ENCODE measurements at regions not wholly inside any gene's neighbourhood (a gene's known extent, or its start where the extent isn't known, plus 50 kb on each side); places are given as distances from the start of the nearest gene placed in this dataset.
A peak's percentile ranks its signal among the peaks of the same experiment; 100 is the strongest.

- TF ChIP-seq POLR2AphosphoS5 (IDR thresholded peaks at IDR 0.05) = no peak
- TF ChIP-seq POLR2A (IDR thresholded peaks at IDR 0.05) = no peak
- TF ChIP-seq EP300 (IDR thresholded peaks at IDR 0.05) = no peak
- TF ChIP-seq, protein P1, sequence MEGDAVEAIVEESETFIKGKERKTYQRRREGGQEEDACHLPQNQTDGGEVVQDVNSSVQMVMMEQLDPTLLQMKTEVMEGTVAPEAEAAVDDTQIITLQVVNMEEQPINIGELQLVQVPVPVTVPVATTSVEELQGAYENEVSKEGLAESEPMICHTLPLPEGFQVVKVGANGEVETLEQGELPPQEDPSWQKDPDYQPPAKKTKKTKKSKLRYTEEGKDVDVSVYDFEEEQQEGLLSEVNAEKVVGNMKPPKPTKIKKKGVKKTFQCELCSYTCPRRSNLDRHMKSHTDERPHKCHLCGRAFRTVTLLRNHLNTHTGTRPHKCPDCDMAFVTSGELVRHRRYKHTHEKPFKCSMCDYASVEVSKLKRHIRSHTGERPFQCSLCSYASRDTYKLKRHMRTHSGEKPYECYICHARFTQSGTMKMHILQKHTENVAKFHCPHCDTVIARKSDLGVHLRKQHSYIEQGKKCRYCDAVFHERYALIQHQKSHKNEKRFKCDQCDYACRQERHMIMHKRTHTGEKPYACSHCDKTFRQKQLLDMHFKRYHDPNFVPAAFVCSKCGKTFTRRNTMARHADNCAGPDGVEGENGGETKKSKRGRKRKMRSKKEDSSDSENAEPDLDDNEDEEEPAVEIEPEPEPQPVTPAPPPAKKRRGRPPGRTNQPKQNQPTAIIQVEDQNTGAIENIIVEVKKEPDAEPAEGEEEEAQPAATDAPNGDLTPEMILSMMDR (IDR thresholded peaks at IDR 0.05) = no peak
- no peak for DNase-seq
- 91 to 93% methylated on average over 4 of the region's 4 CpGs for WGBS, 2 donors
- Histone ChIP-seq H3K9me3 (no peaks in the 10 kb centered on the region), H3K4me1 (no peaks in the 10 kb centered on the region), H3K4me3 (no peak overlapping the region), H3K27me3 (no peaks in the 10 kb centered on the region), H3K36me3 (no peaks in the 10 kb centered on the region), H3K27ac (no peak overlapping the region)
- intact Hi-C loops (cut with DNase I) = no loop called here
These were observed 157.1 kb downstream of the TLE1 start for GRCh38 chr9:81532251-81532650.

DNA sequence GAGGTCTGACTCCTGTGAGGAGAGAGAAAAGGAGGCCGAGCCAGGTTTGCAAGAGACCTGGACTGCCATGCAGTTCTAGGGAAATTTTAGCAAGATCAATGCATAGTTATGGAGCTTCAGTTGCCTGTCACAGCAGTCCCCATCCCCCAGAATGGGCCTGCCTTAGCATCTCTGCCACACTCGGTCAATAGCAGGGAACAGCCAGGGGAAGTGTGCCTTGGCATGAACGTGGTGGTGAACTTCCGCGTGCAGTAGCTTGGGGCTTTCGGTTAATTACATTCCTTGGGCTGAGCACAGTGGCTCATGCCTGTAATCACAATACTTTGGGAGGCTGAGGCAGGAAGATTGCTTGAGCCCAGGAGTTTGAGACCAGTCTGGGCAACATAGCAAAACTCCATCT, 157.8 kb downstream of the TLE1 start:
- TF ChIP-seq POLR2A (IDR thresholded peaks at IDR 0.05) = no peak
- TF ChIP-seq, protein P1 (IDR thresholded peaks at IDR 0.05) = no peak
- no peak for TF ChIP-seq EP300 (IDR thresholded peaks at IDR 0.05)
- TF ChIP-seq POLR2AphosphoS5 (IDR thresholded peaks at IDR 0.05) = no peak
- Histone ChIP-seq H3K27me3 (no peaks in the 10 kb centered on the region), H3K4me1 (no peaks in the 10 kb centered on the region), H3K27ac (no peak overlapping the region), H3K36me3 (no peaks in the 10 kb centered on the region), H3K9me3 (no peaks in the 10 kb centered on the region), H3K4me3 (no peak overlapping the region)
- no peak for DNase-seq
- WGBS, 2 donors = 85 to 95% methylated on average over 6 of the region's 6 CpGs
- intact Hi-C loops (cut with DNase I) = no loop called here

DNA sequence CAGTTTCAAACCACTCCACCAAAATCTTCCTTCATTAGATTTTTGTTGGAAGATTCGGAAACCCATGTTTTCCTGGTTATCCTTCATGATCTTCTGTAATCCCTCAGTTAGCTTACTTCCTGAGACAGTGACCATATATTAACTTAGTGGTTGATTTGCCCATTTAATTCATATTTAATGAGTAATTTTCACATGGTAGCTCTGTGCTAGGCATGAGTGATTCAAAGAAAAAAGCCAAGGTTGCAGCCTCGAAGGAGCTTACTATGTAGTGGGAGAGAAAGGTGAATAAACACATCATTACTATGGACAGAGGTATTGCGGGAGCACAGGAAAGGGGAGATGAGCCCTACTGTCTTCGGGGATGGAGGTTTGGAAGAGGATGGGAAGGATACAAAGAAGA, 158.5 kb downstream of the TLE1 start:
- TF ChIP-seq POLR2A (IDR thresholded peaks at IDR 0.05) (no peak), POLR2AphosphoS5 (IDR thresholded peaks at IDR 0.05) (no peak), EP300 (IDR thresholded peaks at IDR 0.05) (no peak)
- TF ChIP-seq, protein P1 (IDR thresholded peaks at IDR 0.05) = no peak
- Histone ChIP-seq H3K27ac (no peak overlapping the region), H3K27me3 (no peaks in the 10 kb centered on the region), H3K4me1 (no peaks in the 10 kb centered on the region), H3K4me3 (no peak overlapping the region), H3K36me3 (no peaks in the 10 kb centered on the region), H3K9me3 (no peaks in the 10 kb centered on the region)
- WGBS, 2 donors = 94 to 97% methylated on average over 4 of the region's 4 CpGs
- intact Hi-C loops (cut with DNase I) = no loop called here
- DNase-seq = no peak

- no peak overlapping the region for H3K4me3 ChIP-seq
- TF ChIP-seq, protein P1 (IDR thresholded peaks at IDR 0.05) = no peak
- TF ChIP-seq POLR2AphosphoS5 (IDR thresholded peaks at IDR 0.05) (no peak), EP300 (IDR thresholded peaks at IDR 0.05) (no peak), POLR2A (IDR thresholded peaks at IDR 0.05) (no peak)
- 63 to 77% methylated on average over 5 of the region's 5 CpGs for WGBS, 2 donors
- intact Hi-C loops (cut with DNase I) = no loop called here
- DNase-seq = no peak
- H3K27me3 ChIP-seq = no peaks in the 10 kb centered on the region
- H3K9me3 ChIP-seq = no peaks in the 10 kb centered on the region
- no peaks in the 10 kb centered on the region for H3K4me1 ChIP-seq
- no peaks in the 10 kb centered on the region for H3K36me3 ChIP-seq
- peak overlapping the region in 1 of 4 donors; percentile 21 for H3K27ac ChIP-seq
These were observed 159.0 kb downstream of the TLE1 start for GRCh38 chr9:81530310-81530810.

Data from sigmoid colon (tissue), 6 donors.